ENCODE measurements at regions not wholly inside any gene's neighbourhood (a gene's known extent, or its start where the extent isn't known, plus 50 kb on each side); places are given as distances from the start of the nearest gene placed in this dataset.

GRCh38 chr5:68748101-68748500, 345.7 kb upstream of the SLC30A5 start:
- TF ChIP-seq CTCF (IDR thresholded peaks at IDR 0.05) (no peak), TCF7L2 (IDR thresholded peaks at IDR 0.05; ENCODE audit: low read depth, low read length) (no peak)
